ENCODE measurements at regions not wholly inside any gene's neighbourhood (a gene's known extent, or its start where the extent isn't known, plus 50 kb on each side); places are given as distances from the start of the nearest gene placed in this dataset.

DNA sequence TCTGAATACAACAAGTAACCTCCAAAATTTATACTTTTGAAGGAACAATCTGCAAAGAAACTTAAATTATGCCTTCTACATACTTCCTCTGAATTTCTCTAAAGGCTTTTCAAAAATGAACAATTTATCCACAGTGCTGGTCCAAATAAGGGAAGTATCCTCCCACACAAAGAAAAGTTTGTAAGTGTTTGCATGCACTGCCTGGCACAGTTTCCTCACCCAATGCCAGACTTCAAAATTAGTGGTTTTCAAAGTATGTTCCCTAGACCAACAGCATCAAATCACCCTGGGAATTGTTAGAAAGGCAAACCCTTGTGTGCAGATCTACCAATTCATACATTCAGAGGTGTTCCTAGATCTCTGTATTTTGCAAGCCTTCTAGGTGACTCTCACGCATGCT lies 82.5 kb downstream of the PCTP start:
- no peak for TF ChIP-seq GATA2 (IDR thresholded peaks at IDR 0.05; ENCODE audit: low read depth, low read length)
- TF ChIP-seq GATA3 (IDR thresholded peaks at IDR 0.05; ENCODE audit: low read depth, low read length) = no peak
